HG03280 (cell line): ENCODE measurements at regions not wholly inside any gene's neighbourhood (a gene's known extent, or its start where the extent isn't known, plus 50 kb on each side); places are given as distances from the start of the nearest gene placed in this dataset.

Experiments
- ATAC-seq: cut with Tn5 transposase; IDR thresholded peaks from one replicate; pipeline ENCODE4 v1.9.1; 2021; ENCODE audit warnings: mild to moderate bottlenecking, moderate library complexity; ENCODE audit not compliant: unreplicated experiment

DNA sequence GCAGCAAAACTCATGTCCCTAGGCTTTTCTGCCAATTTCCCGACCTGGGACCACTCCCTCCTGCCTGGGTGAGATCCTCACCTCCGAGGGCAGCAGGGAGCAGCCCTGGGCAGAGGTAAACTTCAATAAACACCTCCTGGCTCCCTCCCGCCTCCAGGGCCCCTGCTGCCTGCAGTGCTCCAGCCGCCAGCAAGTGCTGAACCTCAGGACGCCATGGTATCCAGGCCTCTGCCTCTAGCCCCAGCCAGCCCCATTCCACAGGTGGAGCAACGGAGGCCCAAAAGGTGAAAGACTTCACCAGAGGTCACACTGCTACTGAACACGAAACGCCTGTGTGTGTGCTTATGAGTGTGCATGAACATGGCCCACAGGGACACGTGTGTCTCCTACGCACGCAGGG is 59.9 kb upstream of the LINGO1 start:
- no peak for ATAC-seq

DNA sequence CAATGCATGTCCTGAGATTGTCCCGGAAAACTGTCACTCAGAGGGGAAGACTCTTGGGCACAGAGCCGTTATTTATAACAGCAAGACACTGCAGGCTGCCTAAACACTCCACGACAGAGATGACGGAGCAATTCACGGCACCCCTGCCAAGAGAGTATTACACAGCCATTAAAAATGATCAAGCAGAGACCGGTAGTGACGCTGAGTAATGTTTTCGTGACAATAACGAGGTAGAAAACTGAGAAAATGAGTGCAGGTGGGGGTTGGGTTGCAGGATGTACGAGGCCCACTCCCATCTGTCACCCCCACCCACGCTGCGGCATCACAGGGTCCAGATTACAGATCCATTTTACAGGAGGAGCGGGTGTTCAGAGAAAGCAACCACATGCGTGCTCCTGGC is 58.9 kb upstream of the LINGO1 start:
- ATAC-seq, result no peak

DNA sequence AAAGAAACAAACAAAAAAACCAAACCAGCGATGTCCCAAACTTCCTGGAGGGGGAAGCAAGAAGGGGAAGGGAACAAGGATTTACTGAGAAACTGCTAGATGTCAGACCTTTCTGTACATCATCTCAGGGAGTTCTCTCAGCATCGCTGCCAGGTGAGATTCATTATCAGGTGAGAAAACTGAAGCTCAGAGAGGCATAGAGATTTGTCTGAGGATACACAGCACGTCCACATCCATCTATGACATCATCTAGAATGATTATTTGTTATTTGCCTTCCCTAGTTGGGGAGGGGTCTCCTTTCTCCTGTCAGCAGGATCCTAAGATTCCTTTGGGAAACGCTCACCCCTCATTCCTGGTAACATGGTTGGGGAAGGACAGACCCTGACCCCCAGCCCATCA is 57.1 kb upstream of the LINGO1 start:
- no peak for ATAC-seq

DNA sequence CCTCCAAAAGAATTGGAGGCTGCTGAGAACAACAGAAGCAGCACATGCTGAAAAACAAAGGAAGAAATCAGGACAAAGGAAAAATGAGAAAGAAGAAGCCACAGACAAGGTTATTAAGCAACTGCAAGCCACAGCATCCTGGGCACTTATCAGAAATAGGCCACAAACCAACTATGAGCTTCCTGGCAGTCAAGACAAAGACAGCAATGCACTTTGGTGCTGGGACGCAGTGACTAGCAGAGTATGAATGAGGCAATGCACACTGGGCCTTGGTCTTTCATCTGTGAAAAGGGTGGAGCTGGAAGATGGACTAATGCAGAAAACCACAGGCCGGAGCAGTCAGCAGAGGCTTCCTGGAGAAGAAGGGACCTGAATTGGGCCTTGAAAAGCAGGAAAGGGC is 56.0 kb upstream of the LINGO1 start:
- no peak for ATAC-seq

DNA sequence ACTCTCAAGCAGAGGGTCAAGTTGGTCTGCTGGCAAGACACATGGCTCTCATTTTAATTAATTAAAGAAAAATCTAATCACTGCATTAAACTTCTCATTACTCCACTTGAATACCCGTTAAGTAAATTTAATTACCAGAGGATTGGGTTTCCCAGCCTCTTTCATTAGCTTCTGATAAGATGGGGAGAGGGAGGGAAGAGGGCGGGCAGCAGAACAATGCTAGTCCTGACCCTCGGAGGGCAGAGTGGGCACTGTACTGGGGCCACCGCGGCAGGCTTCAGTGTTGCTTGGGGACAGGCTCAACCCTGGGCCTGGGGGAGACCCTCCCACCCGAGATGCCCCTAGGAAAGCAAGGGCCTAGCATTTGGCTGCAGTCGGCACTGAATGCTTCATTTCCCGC is 55.6 kb upstream of the LINGO1 start:
- ATAC-seq, result no peak

DNA sequence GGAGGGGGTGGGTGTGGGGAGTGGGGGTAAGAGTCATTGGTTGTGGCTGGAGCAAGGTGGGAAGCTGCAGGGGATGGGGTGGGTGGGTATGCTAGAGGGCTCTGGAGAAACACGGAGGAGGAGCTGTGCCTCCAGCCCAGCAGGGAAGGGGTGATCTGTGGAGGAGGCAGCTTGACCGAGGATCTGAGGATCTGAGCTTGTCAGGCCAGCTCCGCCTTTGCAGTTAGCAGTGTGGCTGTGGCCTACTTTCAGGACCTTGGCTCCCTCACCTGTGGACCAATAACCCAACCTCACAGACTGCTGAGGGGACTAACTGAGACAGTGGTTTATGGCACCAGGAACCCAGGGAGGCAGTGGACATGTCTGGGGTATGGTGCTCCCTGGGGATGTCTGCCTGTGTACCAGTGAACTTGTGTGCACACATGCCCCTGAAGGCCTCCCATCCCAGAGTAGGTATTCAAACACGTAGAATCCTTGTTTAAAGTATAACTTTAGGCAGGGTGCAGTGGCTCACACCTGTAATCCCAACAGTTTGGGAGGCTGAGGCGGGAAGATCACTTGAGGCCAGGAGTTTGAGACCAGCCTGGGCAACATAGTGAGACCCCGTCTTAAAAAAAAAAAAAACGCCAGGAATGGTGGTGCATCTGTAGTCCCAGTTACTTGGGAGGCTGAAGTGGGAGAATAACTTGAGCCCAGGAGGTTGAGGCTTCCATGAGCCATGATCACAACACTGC is 52.5 kb upstream of the LINGO1 start:
- no peak for ATAC-seq

DNA sequence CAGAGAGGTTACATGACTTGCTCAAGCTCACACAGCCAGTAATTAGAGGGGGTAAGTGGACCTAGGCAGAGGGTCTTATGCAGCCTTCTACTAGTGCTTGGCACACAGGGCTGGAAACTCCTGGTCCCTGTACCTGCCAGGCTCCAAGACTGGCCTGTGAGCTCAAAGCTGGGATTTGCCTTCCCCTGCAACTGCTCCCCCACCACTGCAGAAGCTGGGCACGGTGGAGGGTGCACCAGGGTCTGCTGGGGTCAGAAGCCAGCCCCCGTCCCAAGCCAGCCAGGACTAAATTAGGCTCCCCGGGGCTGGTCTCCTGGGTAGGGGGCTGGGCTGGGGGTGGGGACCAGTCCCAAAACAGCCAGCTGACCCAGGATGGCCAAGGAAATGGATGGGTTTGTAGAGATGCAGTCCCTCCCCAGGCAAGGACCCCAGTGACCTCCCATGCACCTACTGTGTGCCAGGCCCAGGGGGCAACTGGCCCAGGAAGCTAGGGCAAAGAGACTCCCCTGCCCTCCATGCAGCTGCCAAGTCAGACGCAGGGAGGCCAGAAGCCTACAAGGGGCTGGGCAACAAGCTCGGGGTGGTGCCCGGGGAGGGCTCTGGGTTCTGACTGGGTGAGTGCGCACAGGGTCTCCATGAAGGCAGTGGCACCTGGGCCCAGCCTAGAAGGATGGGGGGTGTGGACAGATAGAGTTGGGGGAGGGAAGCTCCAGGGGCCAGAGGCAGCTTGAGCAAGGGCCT is 51.8 kb upstream of the LINGO1 start:
- no peak for ATAC-seq

DNA sequence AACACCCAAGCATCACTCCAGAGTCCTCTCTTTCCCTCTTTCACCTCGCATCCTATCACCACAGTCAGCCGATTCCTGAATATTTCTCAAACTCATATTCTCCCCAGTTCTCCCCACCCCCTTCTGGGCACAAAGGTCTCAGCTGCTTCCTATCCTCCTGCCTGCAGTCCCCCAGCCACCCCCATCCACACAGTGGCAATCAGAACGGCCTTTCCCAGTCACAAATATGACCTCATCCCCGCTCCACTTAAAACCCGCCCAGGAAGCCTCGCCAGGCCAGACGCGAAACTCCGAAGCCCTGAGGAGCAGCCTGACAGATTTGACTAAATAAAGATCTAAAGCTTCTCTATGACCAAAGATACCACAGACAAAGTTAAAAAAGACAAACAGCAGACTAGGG is 49.9 kb upstream of the LINGO1 start:
- no peak for ATAC-seq
